HFF-Myc (cell line): ENCODE measurements at regions not wholly inside any gene's neighbourhood (a gene's known extent, or its start where the extent isn't known, plus 50 kb on each side); places are given as distances from the start of the nearest gene placed in this dataset.
"Not testable (repeated sequence)": the region's sequence is repeated elsewhere in the genome, so short reads cannot be mapped to it uniquely, and the experiment has no call there.

ENCODE experiments used
- DNase-seq: peaks from one replicate; pipeline ENCODE4 v3.0.0-alpha.2; 2011; ENCODE audit warnings: low read depth; ENCODE audit errors: extremely low read depth
- H3K4me3 ChIP-seq: replicated peaks from 2 replicates; pipeline ENCODE4 v1.5.1; 2011; ENCODE audit warnings: low read depth, mild to moderate bottlenecking, control low read depth, low read length
- TF ChIP-seq, protein P1 (sequence below): IDR thresholded peaks from 2 replicates; pipeline ENCODE4 v1.5.1; 2012; ENCODE audit warnings: mild to moderate bottlenecking, low read depth, low read length, control low read depth; ENCODE audit errors: missing control alignments

DNA sequence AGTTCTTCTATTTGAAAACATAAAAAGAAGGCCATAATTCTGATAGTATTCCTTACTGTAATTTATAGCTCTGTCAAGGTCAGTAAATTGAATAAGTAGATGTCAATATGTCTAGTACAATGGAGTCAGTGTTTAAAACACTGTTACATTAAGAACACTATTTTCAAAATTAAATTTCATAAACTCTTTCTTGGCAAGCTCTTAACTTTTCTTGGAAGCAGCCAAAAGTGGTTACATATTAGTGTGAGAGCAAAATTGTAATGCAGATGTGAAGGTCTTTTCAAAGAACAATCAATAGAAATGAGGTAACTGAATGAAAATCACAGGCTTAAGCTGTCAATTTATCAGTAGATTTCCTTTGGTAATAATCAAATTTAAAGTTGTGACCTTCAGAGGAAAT is 722.4 kb upstream of the NOVA1 start:
- TF ChIP-seq, protein P1, sequence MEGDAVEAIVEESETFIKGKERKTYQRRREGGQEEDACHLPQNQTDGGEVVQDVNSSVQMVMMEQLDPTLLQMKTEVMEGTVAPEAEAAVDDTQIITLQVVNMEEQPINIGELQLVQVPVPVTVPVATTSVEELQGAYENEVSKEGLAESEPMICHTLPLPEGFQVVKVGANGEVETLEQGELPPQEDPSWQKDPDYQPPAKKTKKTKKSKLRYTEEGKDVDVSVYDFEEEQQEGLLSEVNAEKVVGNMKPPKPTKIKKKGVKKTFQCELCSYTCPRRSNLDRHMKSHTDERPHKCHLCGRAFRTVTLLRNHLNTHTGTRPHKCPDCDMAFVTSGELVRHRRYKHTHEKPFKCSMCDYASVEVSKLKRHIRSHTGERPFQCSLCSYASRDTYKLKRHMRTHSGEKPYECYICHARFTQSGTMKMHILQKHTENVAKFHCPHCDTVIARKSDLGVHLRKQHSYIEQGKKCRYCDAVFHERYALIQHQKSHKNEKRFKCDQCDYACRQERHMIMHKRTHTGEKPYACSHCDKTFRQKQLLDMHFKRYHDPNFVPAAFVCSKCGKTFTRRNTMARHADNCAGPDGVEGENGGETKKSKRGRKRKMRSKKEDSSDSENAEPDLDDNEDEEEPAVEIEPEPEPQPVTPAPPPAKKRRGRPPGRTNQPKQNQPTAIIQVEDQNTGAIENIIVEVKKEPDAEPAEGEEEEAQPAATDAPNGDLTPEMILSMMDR = no peak
- H3K4me3 ChIP-seq = no peak overlapping the region
- DNase-seq = no peak

DNA sequence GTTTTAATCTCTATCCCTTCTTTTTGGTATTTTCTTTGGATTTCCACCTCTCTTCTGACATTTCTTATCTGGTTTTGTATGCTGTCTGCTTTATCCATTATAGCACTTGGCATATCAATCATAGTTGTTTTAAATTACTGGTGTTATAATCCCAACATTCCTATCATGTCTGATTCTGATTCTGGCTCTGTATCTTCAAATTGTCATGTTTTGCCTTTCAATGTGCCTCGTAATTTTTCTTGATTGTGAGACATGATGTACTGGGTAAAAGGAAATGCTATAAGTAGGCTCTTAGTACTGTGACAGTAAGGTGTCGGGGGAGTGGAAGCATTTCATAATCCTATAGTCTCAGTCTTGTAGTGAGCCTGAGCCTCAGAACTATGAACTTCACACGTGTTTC is 729.3 kb upstream of the NOVA1 start:
- DNase-seq = no peak
- no peak overlapping the region for H3K4me3 ChIP-seq
- TF ChIP-seq, protein P1 = no peak

DNA sequence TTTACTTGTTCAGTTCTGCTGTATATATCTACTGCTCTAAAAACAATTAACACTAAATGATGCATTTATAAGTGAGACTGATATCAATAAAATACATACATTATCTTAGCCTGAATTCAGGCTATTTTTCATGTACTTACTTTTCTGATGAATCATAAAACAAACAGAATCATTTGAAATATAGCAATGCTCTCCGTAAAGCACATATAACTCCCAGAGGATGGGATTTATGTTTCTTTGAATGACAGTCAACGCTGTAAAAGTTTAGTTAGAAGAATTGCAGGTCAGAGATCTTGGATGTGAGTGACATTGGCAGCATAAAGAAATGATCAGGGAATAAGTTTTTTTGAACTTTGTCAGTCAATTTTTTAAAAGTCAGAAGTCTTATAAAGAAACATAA is 740.2 kb upstream of the NOVA1 start:
- no peak for DNase-seq
- no peak overlapping the region for H3K4me3 ChIP-seq
- TF ChIP-seq, protein P1 = no peak

DNA sequence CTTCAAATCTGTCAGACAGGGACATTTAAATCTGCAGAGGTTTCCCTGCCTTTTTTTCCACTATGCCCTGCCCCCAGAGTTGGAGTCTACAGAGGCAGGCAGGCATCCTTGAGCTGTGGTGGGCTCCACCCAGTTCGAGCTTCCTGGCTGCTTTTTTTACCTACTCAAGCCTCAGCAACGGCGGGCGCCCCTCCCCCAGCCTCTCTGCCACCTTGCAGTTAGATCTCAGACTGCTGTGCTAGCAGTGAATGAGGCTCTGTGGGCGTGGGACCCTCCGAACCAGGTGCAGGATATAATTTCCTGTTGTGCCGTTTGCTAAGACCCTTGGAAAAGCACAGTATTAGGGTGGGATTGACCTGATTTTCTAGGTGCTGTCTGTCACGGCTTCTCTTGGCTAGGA is 765.2 kb upstream of the NOVA1 start:
- not testable (repeated sequence) for DNase-seq, H3K4me3 ChIP-seq

DNA sequence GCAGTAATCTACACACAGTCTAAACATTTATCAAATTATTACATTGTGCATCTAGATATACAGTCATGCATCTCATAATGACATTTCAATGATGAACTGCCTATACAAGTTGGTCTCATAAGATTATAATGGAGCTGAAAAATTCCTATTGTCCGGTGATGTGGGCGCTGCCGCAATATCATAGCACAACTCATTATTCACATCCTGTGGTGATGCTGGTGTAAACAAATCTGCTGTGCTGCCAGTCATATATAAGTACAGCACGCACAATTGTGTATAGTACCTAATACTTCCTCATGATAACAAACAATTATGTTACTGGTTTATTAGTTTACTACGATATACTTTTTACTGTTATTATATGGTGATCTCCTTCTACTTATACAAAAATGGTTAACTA is 768.8 kb upstream of the NOVA1 start:
- TF ChIP-seq, protein P1 = no peak
- DNase-seq = no peak
- H3K4me3 ChIP-seq = no peak overlapping the region

DNA sequence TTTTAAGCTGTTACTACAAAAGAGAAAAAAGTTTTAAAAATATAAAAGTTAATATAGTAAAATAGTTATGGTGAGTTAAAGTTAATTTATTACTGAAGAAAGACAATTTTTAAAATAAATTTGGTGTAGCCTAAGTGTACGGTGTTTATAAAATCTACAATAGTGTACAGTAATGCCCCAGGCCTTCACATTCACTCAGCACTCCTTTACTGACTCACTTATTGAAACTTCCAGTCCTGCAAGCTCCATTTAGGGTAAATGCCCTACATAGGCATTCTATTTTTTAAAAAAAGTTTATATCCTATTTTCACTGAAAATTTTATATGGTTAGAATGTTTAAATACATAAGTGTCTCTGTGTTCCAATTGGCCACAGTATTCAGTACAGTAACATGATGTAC is 769.5 kb upstream of the NOVA1 start:
- H3K4me3 ChIP-seq = no peak overlapping the region
- TF ChIP-seq, protein P1 = no peak
- DNase-seq = no peak

DNA sequence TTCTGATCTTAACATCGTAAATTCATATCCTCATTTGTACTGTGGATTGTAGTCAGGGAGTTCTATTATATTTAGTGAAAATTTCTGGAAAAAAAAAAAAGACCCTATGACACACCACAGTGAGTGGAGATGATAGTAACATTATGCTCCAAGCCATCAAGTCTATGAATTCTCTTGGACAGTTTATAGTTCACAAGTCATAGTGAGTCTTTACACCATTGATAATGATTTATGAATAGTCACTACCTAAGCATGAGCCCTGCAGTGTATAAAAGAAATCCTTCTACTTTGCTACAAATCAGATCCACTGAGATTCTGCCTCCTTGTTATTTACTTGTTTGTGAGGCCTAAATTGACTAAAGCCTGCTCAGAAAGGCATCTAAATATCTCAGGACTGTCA is 772.2 kb upstream of the NOVA1 start:
- DNase-seq = no peak
- TF ChIP-seq, protein P1 = no peak

DNA sequence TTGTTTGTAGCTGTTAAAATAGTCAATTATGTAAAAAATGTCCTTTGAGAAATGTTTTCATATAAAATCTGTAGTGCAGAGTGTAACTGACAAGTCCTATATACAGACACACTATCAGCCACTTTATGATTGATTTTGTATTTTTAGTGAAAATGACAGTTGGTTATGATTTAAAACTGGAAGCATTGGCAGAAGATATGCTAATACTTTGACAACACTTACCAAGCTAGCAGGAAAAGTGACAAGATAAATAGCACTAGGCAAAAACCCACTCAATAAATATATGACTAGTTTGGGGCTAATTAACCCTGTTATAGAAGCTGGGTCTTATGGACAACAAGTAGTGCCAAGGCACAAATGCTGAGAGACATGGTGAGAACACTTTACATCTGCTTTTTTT is 772.9 kb upstream of the NOVA1 start:
- no peak for DNase-seq
- no peak overlapping the region for H3K4me3 ChIP-seq
- TF ChIP-seq, protein P1 = no peak

More for the DNA sequence above, 772.2 kb upstream of the NOVA1 start:
- no peak overlapping the region for H3K4me3 ChIP-seq
